OCI-LY1 (cell line): ENCODE measurements at regions not wholly inside any gene's neighbourhood (a gene's known extent, or its start where the extent isn't known, plus 50 kb on each side); places are given as distances from the start of the nearest gene placed in this dataset.
"Not testable (repeated sequence)": the region's sequence is repeated elsewhere in the genome, so short reads cannot be mapped to it uniquely, and the experiment has no call there.

Experiments
- H2AFZ ChIP-seq: fragments of 200-600 bp; sonication (generic), shearing (Covaris generic); 2 replicates; pipeline ENCODE4 v1.6.0; 2014; ENCODE audit warnings: antibody characterized with exemption, mild to moderate bottlenecking, low read length
- H3F3A ChIP-seq: fragments of 200-600 bp; sonication (generic), shearing (Covaris generic); 2 replicates; pipeline ENCODE4 v1.6.0; 2014; ENCODE audit warnings: mild to moderate bottlenecking, antibody characterized with exemption, low read length, moderate library complexity; ENCODE audit not compliant: insufficient read depth
- H3K27ac ChIP-seq: fragments of 200-600 bp; sonication (generic); 2 replicates; pipeline ENCODE4 v1.5.1; 2014; ENCODE audit warnings: low read length, mixed run types, mild to moderate bottlenecking, low read depth; ENCODE audit not compliant: poor library complexity, severe bottlenecking
- H3K27me3 ChIP-seq: fragments of 200-600 bp; sonication (generic); 2 replicates; pipeline ENCODE4 v1.6.0; 2014; ENCODE audit warnings: antibody characterized with exemption, mild to moderate bottlenecking, low read length, moderate library complexity; ENCODE audit not compliant: insufficient read depth
- H3K36me3 ChIP-seq: fragments of 200-600 bp; sonication (generic); 2 replicates; pipeline ENCODE4 v1.6.1; 2014; ENCODE audit warnings: mild to moderate bottlenecking, antibody characterized with exemption, low read length, moderate library complexity, mixed read lengths; ENCODE audit not compliant: insufficient read depth
- H3K4me1 ChIP-seq: fragments of 200-600 bp; sonication (generic); 2 replicates; pipeline ENCODE4 v1.5.1; 2014; ENCODE audit warnings: mild to moderate bottlenecking, low read length, moderate library complexity; ENCODE audit not compliant: insufficient read depth, severe bottlenecking
- H3K4me2 ChIP-seq: fragments of 200-600 bp; sonication (generic), shearing (Covaris generic); 2 replicates; pipeline ENCODE4 v1.6.1; 2014; ENCODE audit warnings: low read length
- H3K4me3 ChIP-seq: fragments of 200-600 bp; sonication (generic); 2 replicates; pipeline ENCODE4 v1.5.1; 2014; ENCODE audit warnings: low read length, low read depth, mild to moderate bottlenecking, mixed read lengths; ENCODE audit not compliant: poor library complexity, severe bottlenecking
- H3K79me2 ChIP-seq: fragments of 200-600 bp; shearing (Covaris generic); 2 replicates; pipeline ENCODE4 v1.6.1; 2016; ENCODE audit warnings: mixed run types, low read length, mixed read lengths; ENCODE audit not compliant: insufficient read depth
- H3K9ac ChIP-seq: fragments of 200-600 bp; sonication (generic), shearing (Covaris generic); 2 replicates; pipeline ENCODE4 v1.6.1; 2014; ENCODE audit warnings: mild to moderate bottlenecking, low read length, mixed read lengths
- H3K9me2 ChIP-seq: fragments of 200-600 bp; sonication (generic), shearing (Covaris generic); 2 replicates; pipeline ENCODE4 v1.6.1; 2014; ENCODE audit warnings: low read depth, mild to moderate bottlenecking, low read length, mixed read lengths
- H3K9me3 ChIP-seq: fragments of 200-600 bp; shearing (Covaris generic); 2 replicates; pipeline ENCODE4 v1.6.1; 2014; ENCODE audit warnings: low read length, mixed read lengths
- H4K20me1 ChIP-seq: fragments of 200-600 bp; sonication (generic), shearing (Covaris generic); 2 replicates; pipeline ENCODE4 v1.6.0; 2016; ENCODE audit warnings: mild to moderate bottlenecking, low read length; ENCODE audit not compliant: insufficient read depth
- EZH2 ChIP-seq: fragments of 200-600 bp; sonication (generic), shearing (Covaris generic); IDR thresholded peaks from 2 replicates; pipeline ENCODE4 v1.8.0; 2017; ENCODE audit warnings: borderline replicate concordance, mixed run types, mild to moderate bottlenecking, antibody characterized with exemption, low read length, moderate library complexity, mixed read lengths
- TF ChIP-seq, protein P1 (sequence below): fragments of 200-600 bp; sonication (generic), shearing (Covaris generic); IDR thresholded peaks from 2 replicates; pipeline ENCODE4 v1.5.1; 2017; ENCODE audit warnings: mild to moderate bottlenecking, antibody characterized with exemption, low read length, moderate library complexity, mixed read lengths

GRCh38 chr3:191646242-191646641 lies 185.3 kb downstream of the PYDC2 start:
- TF ChIP-seq EZH2, result no peak
- TF ChIP-seq, protein P1, sequence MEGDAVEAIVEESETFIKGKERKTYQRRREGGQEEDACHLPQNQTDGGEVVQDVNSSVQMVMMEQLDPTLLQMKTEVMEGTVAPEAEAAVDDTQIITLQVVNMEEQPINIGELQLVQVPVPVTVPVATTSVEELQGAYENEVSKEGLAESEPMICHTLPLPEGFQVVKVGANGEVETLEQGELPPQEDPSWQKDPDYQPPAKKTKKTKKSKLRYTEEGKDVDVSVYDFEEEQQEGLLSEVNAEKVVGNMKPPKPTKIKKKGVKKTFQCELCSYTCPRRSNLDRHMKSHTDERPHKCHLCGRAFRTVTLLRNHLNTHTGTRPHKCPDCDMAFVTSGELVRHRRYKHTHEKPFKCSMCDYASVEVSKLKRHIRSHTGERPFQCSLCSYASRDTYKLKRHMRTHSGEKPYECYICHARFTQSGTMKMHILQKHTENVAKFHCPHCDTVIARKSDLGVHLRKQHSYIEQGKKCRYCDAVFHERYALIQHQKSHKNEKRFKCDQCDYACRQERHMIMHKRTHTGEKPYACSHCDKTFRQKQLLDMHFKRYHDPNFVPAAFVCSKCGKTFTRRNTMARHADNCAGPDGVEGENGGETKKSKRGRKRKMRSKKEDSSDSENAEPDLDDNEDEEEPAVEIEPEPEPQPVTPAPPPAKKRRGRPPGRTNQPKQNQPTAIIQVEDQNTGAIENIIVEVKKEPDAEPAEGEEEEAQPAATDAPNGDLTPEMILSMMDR, result no peak
- H3K79me2 ChIP-seq, result no peaks in the 10 kb centered on the region
- no peaks in the 10 kb centered on the region for H3K9me3 ChIP-seq
- no peak overlapping the region for H3K4me3 ChIP-seq
- no peaks in the 10 kb centered on the region for H3F3A ChIP-seq
- no peaks in the 10 kb centered on the region for H4K20me1 ChIP-seq
- no peak overlapping the region for H3K4me2 ChIP-seq
- no peaks in the 10 kb centered on the region for H3K36me3 ChIP-seq
- H2AFZ ChIP-seq, result no peak overlapping the region
- no peaks in the 10 kb centered on the region for H3K4me1 ChIP-seq
- H3K9me2 ChIP-seq, result no peaks in the 10 kb centered on the region
- H3K27me3 ChIP-seq, result no peaks in the 10 kb centered on the region
- H3K9ac ChIP-seq, result no peak overlapping the region
- H3K27ac ChIP-seq, result no peak overlapping the region

GRCh38 chr3:191648787-191649186 lies 187.8 kb downstream of the PYDC2 start:
- Histone ChIP-seq H3K79me2 (no peaks in the 10 kb centered on the region), H3K27me3 (no peaks in the 10 kb centered on the region), H3K9me2 (no peaks in the 10 kb centered on the region), H3K27ac (no peak overlapping the region), H3K9me3 (no peaks in the 10 kb centered on the region), H3K4me1 (no peaks in the 10 kb centered on the region), H3K9ac (no peak overlapping the region), H3K36me3 (no peaks in the 10 kb centered on the region), H2AFZ (no peak overlapping the region), H3F3A (no peaks in the 10 kb centered on the region), H4K20me1 (no peaks in the 10 kb centered on the region), H3K4me3 (no peak overlapping the region), H3K4me2 (no peak overlapping the region)
- TF ChIP-seq, protein P1, result no peak
- TF ChIP-seq EZH2, result no peak

DNA sequence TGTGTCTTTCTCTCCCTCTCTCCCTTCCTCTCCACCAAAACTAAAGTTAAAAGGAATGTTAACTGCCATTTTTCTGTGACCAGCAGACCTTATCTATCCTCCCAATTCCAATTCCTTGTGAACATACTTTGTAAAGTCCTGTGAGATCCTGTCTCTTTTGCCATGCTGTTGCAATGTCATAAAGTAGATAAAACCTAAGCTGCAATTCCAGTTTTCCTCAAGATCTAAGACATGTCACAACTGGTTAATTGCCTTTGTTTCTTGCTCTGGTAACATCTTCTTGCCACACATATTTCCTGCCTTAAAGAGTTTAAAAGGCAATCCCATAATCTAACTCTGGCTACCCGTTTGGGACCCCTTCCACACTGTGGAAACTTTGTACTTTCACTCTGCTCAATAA lies 188.7 kb downstream of the PYDC2 start:
- Histone ChIP-seq H3K9me2 (no peaks in the 10 kb centered on the region), H3K9me3 (no peaks in the 10 kb centered on the region), H3K9ac (no peak overlapping the region), H3K36me3 (no peaks in the 10 kb centered on the region), H3K4me1 (no peaks in the 10 kb centered on the region), H3K4me3 (no peak overlapping the region), H3K79me2 (no peaks in the 10 kb centered on the region), H3K27ac (no peak overlapping the region), H3K4me2 (no peak overlapping the region), H3F3A (no peaks in the 10 kb centered on the region), H2AFZ (no peak overlapping the region), H4K20me1 (no peaks in the 10 kb centered on the region), H3K27me3 (no peaks in the 10 kb centered on the region)
- TF ChIP-seq EZH2, result no peak
- TF ChIP-seq, protein P1, result no peak

DNA sequence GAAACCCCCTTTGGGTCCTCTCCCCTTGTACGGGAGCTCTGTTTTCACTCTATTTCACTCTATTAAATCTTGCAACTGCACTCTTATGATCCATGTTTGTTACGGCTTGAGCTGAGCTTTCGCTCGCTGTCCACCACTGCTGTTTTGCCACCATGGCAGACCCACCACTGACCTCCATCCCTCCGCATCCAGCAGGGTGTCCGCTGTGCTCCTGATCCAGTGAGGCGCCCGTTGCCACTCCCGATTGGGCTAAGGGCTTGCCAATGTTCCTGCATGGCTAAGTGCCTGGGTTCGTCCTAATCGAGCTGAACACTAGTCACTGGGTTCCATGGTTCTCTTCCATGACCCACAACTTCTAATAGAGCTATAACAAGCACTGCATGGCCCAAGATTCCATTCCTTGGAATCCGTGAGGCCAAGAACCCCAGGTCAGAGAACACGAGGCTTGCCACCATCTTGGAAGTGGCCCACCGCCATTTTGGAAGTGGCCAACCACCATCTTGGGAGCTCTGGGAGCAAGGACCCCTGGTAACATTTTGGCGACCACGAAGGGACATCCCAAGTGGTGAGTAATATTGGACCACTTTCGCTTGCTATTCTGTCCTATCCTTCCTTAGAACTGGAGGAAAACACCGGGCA lies 197.9 kb downstream of the PYDC2 start:
- H3K4me2 ChIP-seq, H3K4me3 ChIP-seq, H3K36me3 ChIP-seq, H3K9me2 ChIP-seq, H3K27me3 ChIP-seq, H3F3A ChIP-seq, H3K4me1 ChIP-seq, H3K79me2 ChIP-seq, H3K9me3 ChIP-seq, H3K27ac ChIP-seq, H3K9ac ChIP-seq, H4K20me1 ChIP-seq, H2AFZ ChIP-seq: not testable (repeated sequence)

DNA sequence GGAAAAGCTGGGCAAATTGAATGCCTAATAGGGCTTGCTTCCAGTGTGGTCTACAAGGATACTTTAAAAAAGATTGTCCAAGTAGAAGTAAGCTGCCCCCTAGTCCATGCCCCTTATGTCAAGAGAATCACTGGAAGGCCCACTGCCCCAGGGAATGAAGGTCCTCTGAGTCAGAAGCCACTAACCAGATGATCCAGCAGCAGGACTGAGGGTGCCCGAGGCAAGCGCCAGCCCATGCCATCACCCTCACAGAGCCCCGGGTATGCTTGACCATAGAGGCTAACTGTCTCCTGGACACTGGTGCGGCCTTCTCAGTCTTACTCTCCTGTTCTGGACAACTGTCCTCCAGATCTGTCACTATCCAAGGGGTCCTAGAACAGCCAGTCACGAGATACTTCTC lies 201.2 kb downstream of the PYDC2 start:
- H3F3A ChIP-seq, H3K9ac ChIP-seq, H3K27me3 ChIP-seq, H3K9me2 ChIP-seq, H3K27ac ChIP-seq, H2AFZ ChIP-seq, H3K4me1 ChIP-seq, H4K20me1 ChIP-seq, H3K79me2 ChIP-seq, H3K4me3 ChIP-seq, H3K4me2 ChIP-seq, H3K9me3 ChIP-seq, H3K36me3 ChIP-seq: not testable (repeated sequence)
